T-cell (primary cell): ENCODE measurements at regions not wholly inside any gene's neighbourhood (a gene's known extent, or its start where the extent isn't known, plus 50 kb on each side); places are given as distances from the start of the nearest gene placed in this dataset.

Experiments used
- ATAC-seq, 4 experiments: fragments of 200-7000 bp in 3 of 4; fragments of 150-1000 bp in 1 of 4; cut with Tn5 transposase; replicated peaks in 1 of 4; 1 replicate in 3 of 4; 2 replicates in 1 of 4; pipeline ENCODE4 v1.10.0; 2021; ENCODE audit warnings: moderate library complexity in 3 of 4, mild to moderate bottlenecking in 2 of 4, moderate number of reproducible peaks in 1 of 4
- CTCF ChIA-PET, 2 donors: fragments of 300-600 bp; sonication (Branson Sonifier 250); formaldehyde crosslinking; loops; one replicate each; lab custom pipeline; 2022; ENCODE audit warnings: antibody characterized with exemption in 2 of 2; lab: Charles Lee
- POLR2A ChIA-PET, 2 donors: fragments of 300-600 bp; sonication (Branson Sonifier 250); formaldehyde crosslinking; loops; one replicate each; lab custom pipeline; 2022; ENCODE audit warnings: antibody characterized with exemption in 2 of 2; lab: Charles Lee
- DNase-seq, 35 experiments: peaks; one replicate each; pipeline versions ENCODE4 v3.0.0 to v3.0.0-alpha.2; 2013 to 2023
- H3K27ac ChIP-seq: one replicate; pipeline ENCODE4 v1.5.1; 2013; ENCODE audit warnings: low read length
- H3K27me3 ChIP-seq, 2 experiments: replicated peaks in 1 of 2; 1 replicate in 1 of 2; 2 replicates in 1 of 2; pipeline versions ENCODE4 v1.6.1 to v1.7.0; 2013; ENCODE audit warnings: low read length in 1 of 2, mixed read lengths in 1 of 2; ENCODE audit not compliant: control insufficient read depth in 2 of 2, insufficient read depth in 2 of 2; ENCODE audit errors: extremely low read depth in 1 of 2
- H3K36me3 ChIP-seq, 2 donors: 1 replicate in 1 of 2; 2 replicates in 1 of 2; pipeline versions ENCODE4 v1.6.1 to v1.7.0; 2013; ENCODE audit warnings: low read length in 1 of 2; ENCODE audit not compliant: control insufficient read depth in 2 of 2, insufficient read depth in 1 of 2; ENCODE audit errors: extremely low read depth in 1 of 2
- H3K4me1 ChIP-seq, 2 experiments: 1 replicate in 1 of 2; 2 replicates in 1 of 2; pipeline versions ENCODE4 v1.6.1 to v1.7.0; 2013; ENCODE audit warnings: low read length in 2 of 2, mixed read lengths in 1 of 2; ENCODE audit not compliant: insufficient read depth in 2 of 2, control insufficient read depth in 1 of 2; ENCODE audit errors: extremely low read depth in 1 of 2
- H3K4me3 ChIP-seq, 2 donors: 1 replicate in 1 of 2; 2 replicates in 1 of 2; pipeline versions ENCODE4 v1.5.1 to v1.7.0; 2013; ENCODE audit warnings: mild to moderate bottlenecking in 2 of 2, low read length in 1 of 2, moderate library complexity in 1 of 2; ENCODE audit not compliant: control insufficient read depth in 1 of 2; ENCODE audit errors: extremely low read depth in 1 of 2
- H3K9me3 ChIP-seq: 2 replicates; pipeline ENCODE4 v1.7.0; 2013
- H3K27ac Mint-ChIP-seq, 2 donors: one replicate each; pipeline ENCODE4 v1.8.0; 2020 to 2021; ENCODE audit warnings: mild to moderate bottlenecking in 2 of 2, mixed read lengths in 2 of 2
- H3K27me3 Mint-ChIP-seq, 2 donors: one replicate each; pipeline ENCODE4 v1.8.0; 2021 to 2022; ENCODE audit warnings: mixed read lengths in 2 of 2
- H3K36me3 Mint-ChIP-seq: one replicate; pipeline ENCODE4 v1.8.0; 2021; ENCODE audit warnings: mixed read lengths
- H3K4me1 Mint-ChIP-seq, 3 donors: one replicate each; pipeline ENCODE4 v1.8.0; 2020 to 2022; ENCODE audit warnings: mixed read lengths in 3 of 3, mild to moderate bottlenecking in 1 of 3
- H3K4me3 Mint-ChIP-seq, 3 donors: one replicate each; pipeline ENCODE4 v1.8.0; 2020 to 2022; ENCODE audit warnings: mild to moderate bottlenecking in 3 of 3, mixed read lengths in 3 of 3, moderate library complexity in 3 of 3
- H3K9me3 Mint-ChIP-seq, 3 donors: one replicate each; pipeline ENCODE4 v1.8.0; 2020 to 2022; ENCODE audit warnings: mixed read lengths in 3 of 3
- WGBS: methylation state at CpG from one replicate; pipeline ENCODE4 v1.1.5; 2013; ENCODE audit warnings: missing lambda C conversion rate; ENCODE audit not compliant: insufficient coverage; 5-methylcytosine and 5-hydroxymethylcytosine counted together

GRCh38 chr11:96680211-96681018 is 290.6 kb downstream of the JRKL start:
- ChIA-PET CTCF (no interaction called here), POLR2A (no interaction called here)
- no peak overlapping the region for H3K27ac Mint-ChIP-seq
- H3K9me3 ChIP-seq, result no peaks in the 10 kb centered on the region
- H3K27me3 ChIP-seq, result no peaks in the 10 kb centered on the region
- ATAC-seq (no peak), DNase-seq (no peak)
- no peak overlapping the region for H3K4me3 ChIP-seq
- H3K4me1 Mint-ChIP-seq, result no peaks in the 10 kb centered on the region
- H3K36me3 Mint-ChIP-seq, result no peaks in the 10 kb centered on the region
- H3K36me3 ChIP-seq, result no peaks in the 10 kb centered on the region
- H3K4me3 Mint-ChIP-seq, result no peak overlapping the region
- H3K27me3 Mint-ChIP-seq, result no peaks in the 10 kb centered on the region
- no peaks in the 10 kb centered on the region for H3K4me1 ChIP-seq
- peaks cover 4 to 6% (median 4%) of the 10 kb centered on the region in 3 donors for H3K9me3 Mint-ChIP-seq
- no peak overlapping the region for H3K27ac ChIP-seq
- no CpG with 5 or more reads among the region's 5 CpGs for WGBS

- H3K4me1 Mint-ChIP-seq, result no peaks in the 10 kb centered on the region
- Histone ChIP-seq H3K4me3 (no peak overlapping the region), H3K4me1 (no peaks in the 10 kb centered on the region), H3K27ac (no peak overlapping the region), H3K9me3 (no peaks in the 10 kb centered on the region), H3K36me3 (no peaks in the 10 kb centered on the region), H3K27me3 (no peaks in the 10 kb centered on the region)
- no peak overlapping the region for H3K4me3 Mint-ChIP-seq
- ChIA-PET CTCF (no interaction called here), POLR2A (no interaction called here)
- H3K27ac Mint-ChIP-seq, result no peak overlapping the region
- DNase-seq (no peak), ATAC-seq (no peak)
- H3K27me3 Mint-ChIP-seq, result no peaks in the 10 kb centered on the region
- no CpG with 5 or more reads among the region's 5 CpGs for WGBS
- H3K36me3 Mint-ChIP-seq, result no peaks in the 10 kb centered on the region
- H3K9me3 Mint-ChIP-seq, result peaks cover 4 to 6% (median 4%) of the 10 kb centered on the region in 3 donors
Observed at GRCh38 chr11:96681019-96681716, 291.4 kb downstream of the JRKL start.

- H3K4me1 Mint-ChIP-seq, result no peaks in the 10 kb centered on the region
- H3K9me3 Mint-ChIP-seq, result peaks cover 0 to 8% (median 3%) of the 10 kb centered on the region in 3 donors
- 100% methylated on average over 3 of the region's 5 CpGs for WGBS
- Histone ChIP-seq H3K27me3 (no peaks in the 10 kb centered on the region), H3K36me3 (no peaks in the 10 kb centered on the region), H3K4me1 (no peaks in the 10 kb centered on the region), H3K4me3 (no peak overlapping the region), H3K9me3 (no peaks in the 10 kb centered on the region), H3K27ac (no peak overlapping the region)
- no peak overlapping the region for H3K27ac Mint-ChIP-seq
- H3K4me3 Mint-ChIP-seq, result no peak overlapping the region
- no peaks in the 10 kb centered on the region for H3K27me3 Mint-ChIP-seq
- DNase-seq (no peak), ATAC-seq (no peak)
- ChIA-PET POLR2A (no interaction called here), CTCF (no interaction called here)
- H3K36me3 Mint-ChIP-seq, result no peaks in the 10 kb centered on the region
Observed at GRCh38 chr11:96694338-96694737, 304.5 kb downstream of the JRKL start.

GRCh38 chr11:96696731-96697130 is 306.9 kb downstream of the JRKL start:
- ChIA-PET CTCF (interaction anchor here in 1 of 2 donors (0.6 kb wide), 1 partner anchor 11 kb away, joined by 4 read pairs; no protein-coding TSS in a partner anchor), POLR2A (no interaction called here)
- H3K9me3 Mint-ChIP-seq, result peaks cover 0 to 21% (median 3%) of the 10 kb centered on the region in 3 donors
- no peak overlapping the region for H3K27ac ChIP-seq
- H3K9me3 ChIP-seq, result no peaks in the 10 kb centered on the region
- DNase-seq (no peak), ATAC-seq (no peak)
- no peaks in the 10 kb centered on the region for H3K36me3 ChIP-seq
- no peak overlapping the region for H3K27ac Mint-ChIP-seq
- no peak overlapping the region for H3K4me3 ChIP-seq
- no peaks in the 10 kb centered on the region for H3K4me1 ChIP-seq
- no peak overlapping the region for H3K4me3 Mint-ChIP-seq
- no peaks in the 10 kb centered on the region for H3K27me3 Mint-ChIP-seq
- no CpG with 5 or more reads among the region's 1 CpG for WGBS
- no peaks in the 10 kb centered on the region for H3K4me1 Mint-ChIP-seq
- no peaks in the 10 kb centered on the region for H3K27me3 ChIP-seq
- H3K36me3 Mint-ChIP-seq, result no peaks in the 10 kb centered on the region

GRCh38 chr11:96697466-96697865 is 307.7 kb downstream of the JRKL start:
- POLR2A ChIA-PET, result no interaction called here
- Mint-ChIP-seq H3K9me3 (peaks cover 0 to 20% (median 3%) of the 10 kb centered on the region in 3 donors), H3K27ac (no peak overlapping the region), H3K27me3 (no peaks in the 10 kb centered on the region), H3K4me1 (no peaks in the 10 kb centered on the region), H3K36me3 (no peaks in the 10 kb centered on the region), H3K4me3 (no peak overlapping the region)
- H3K9me3 ChIP-seq, result no peaks in the 10 kb centered on the region
- no peaks in the 10 kb centered on the region for H3K4me1 ChIP-seq
- CTCF ChIA-PET, result interaction anchor here in 1 of 2 donors (0.6 kb wide), 1 partner anchor 10 kb away, joined by 4 read pairs; no protein-coding TSS in a partner anchor
- no peaks in the 10 kb centered on the region for H3K27me3 ChIP-seq
- ATAC-seq (no peak), DNase-seq (no peak)
- H3K4me3 ChIP-seq, result no peak overlapping the region
- H3K36me3 ChIP-seq, result no peaks in the 10 kb centered on the region
- WGBS, result 83% methylated on average over 3 of the region's 3 CpGs
- no peak overlapping the region for H3K27ac ChIP-seq

- H3K9me3 Mint-ChIP-seq, result peaks cover 0 to 14% (median 2%) of the 10 kb centered on the region in 3 donors
- H3K36me3 Mint-ChIP-seq, result no peaks in the 10 kb centered on the region
- no peak overlapping the region for H3K27ac ChIP-seq
- ATAC-seq (no peak), DNase-seq (no peak)
- CTCF ChIA-PET, result no interaction called here
- no peaks in the 10 kb centered on the region for H3K9me3 ChIP-seq
- H3K4me3 ChIP-seq, result no peak overlapping the region
- WGBS, result 100% methylated on average over 1 of the region's 3 CpGs
- no peaks in the 10 kb centered on the region for H3K4me1 Mint-ChIP-seq
- no peak overlapping the region for H3K27ac Mint-ChIP-seq
- H3K4me3 Mint-ChIP-seq, result no peak overlapping the region
- no peaks in the 10 kb centered on the region for H3K27me3 ChIP-seq
- POLR2A ChIA-PET, result no interaction called here
- H3K27me3 Mint-ChIP-seq, result no peaks in the 10 kb centered on the region
- no peaks in the 10 kb centered on the region for H3K36me3 ChIP-seq
- H3K4me1 ChIP-seq, result no peaks in the 10 kb centered on the region
Observed at GRCh38 chr11:96704847-96705246, 315.0 kb downstream of the JRKL start.
